Lower leg skin (tissue), 4 donors: ENCODE measurements at regions not wholly inside any gene's neighbourhood (a gene's known extent, or its start where the extent isn't known, plus 50 kb on each side); places are given as distances from the start of the nearest gene placed in this dataset.

Experiments
- DNase-seq, 2 donors: peaks; one replicate each; pipeline ENCODE4 v3.0.0-alpha.2; 2019; ENCODE audit warnings: low spot score in 2 of 2
- H3K4me3 ChIP-seq: fragments of 200-600 bp; sonication (generic); 2 replicates; pipeline ENCODE4 v1.5.1; 2017; ENCODE audit warnings: mild to moderate bottlenecking, low read depth; ENCODE audit not compliant: poor library complexity, severe bottlenecking
- POLR2A ChIP-seq, 2 donors: fragments of 450-650 bp; IDR thresholded peaks; one replicate each; pipeline ENCODE4 v1.6.1; 2016 to 2017; ENCODE audit warnings: antibody characterized with exemption in 2 of 2, mild to moderate bottlenecking in 1 of 2, moderate library complexity in 1 of 2
- WGBS, 2 donors: methylation state at CpG; one replicate each; pipeline ENCODE4 v1.1.5; 2018; 5-methylcytosine and 5-hydroxymethylcytosine counted together
- intact Hi-C: fragments of 100-400 bp; cut with DNase I; formaldehyde crosslinking; loops from one replicate; pipeline ENCODE4 v1.15.0; 2023; ENCODE audit warnings: low total_unique reads
- TF ChIP-seq, protein P1 (sequence below), 3 donors: fragments of 450-650 bp; IDR thresholded peaks; one replicate each; pipeline ENCODE4 v1.5.1; 2016; ENCODE audit warnings: antibody characterized with exemption in 3 of 3, mild to moderate bottlenecking in 3 of 3, moderate library complexity in 2 of 3

DNA sequence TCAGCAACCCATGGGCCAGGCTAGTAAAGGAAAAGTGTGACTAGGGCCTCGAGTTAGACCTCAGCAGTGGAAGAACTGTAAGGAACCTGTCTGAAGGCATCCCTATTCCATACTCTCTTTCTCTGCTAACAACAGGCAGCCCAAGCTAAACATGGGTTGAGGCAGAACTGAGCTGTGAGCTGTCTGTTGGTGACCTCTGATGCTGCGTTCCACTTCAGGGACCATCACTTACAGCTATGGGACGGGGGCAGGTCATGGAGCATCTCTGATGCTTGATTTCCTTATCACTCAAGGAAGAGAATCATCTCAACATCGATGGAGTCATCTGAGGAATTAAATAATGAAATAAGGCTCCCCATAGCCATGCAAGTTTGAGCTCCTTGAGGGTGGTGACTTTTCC lies 174.8 kb downstream of the ACTL7B start:
- no peak overlapping the region for H3K4me3 ChIP-seq
- DNase-seq = peak in 1 of 2 donors; percentile 36
- intact Hi-C loops = no loop called here
- TF ChIP-seq POLR2A (IDR thresholded peaks at IDR 0.05) = no peak
- TF ChIP-seq, protein P1, sequence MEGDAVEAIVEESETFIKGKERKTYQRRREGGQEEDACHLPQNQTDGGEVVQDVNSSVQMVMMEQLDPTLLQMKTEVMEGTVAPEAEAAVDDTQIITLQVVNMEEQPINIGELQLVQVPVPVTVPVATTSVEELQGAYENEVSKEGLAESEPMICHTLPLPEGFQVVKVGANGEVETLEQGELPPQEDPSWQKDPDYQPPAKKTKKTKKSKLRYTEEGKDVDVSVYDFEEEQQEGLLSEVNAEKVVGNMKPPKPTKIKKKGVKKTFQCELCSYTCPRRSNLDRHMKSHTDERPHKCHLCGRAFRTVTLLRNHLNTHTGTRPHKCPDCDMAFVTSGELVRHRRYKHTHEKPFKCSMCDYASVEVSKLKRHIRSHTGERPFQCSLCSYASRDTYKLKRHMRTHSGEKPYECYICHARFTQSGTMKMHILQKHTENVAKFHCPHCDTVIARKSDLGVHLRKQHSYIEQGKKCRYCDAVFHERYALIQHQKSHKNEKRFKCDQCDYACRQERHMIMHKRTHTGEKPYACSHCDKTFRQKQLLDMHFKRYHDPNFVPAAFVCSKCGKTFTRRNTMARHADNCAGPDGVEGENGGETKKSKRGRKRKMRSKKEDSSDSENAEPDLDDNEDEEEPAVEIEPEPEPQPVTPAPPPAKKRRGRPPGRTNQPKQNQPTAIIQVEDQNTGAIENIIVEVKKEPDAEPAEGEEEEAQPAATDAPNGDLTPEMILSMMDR (IDR thresholded peaks at IDR 0.05) = no peak
- WGBS, 2 donors = 91 to 92% methylated on average over 4 of the region's 4 CpGs

DNA sequence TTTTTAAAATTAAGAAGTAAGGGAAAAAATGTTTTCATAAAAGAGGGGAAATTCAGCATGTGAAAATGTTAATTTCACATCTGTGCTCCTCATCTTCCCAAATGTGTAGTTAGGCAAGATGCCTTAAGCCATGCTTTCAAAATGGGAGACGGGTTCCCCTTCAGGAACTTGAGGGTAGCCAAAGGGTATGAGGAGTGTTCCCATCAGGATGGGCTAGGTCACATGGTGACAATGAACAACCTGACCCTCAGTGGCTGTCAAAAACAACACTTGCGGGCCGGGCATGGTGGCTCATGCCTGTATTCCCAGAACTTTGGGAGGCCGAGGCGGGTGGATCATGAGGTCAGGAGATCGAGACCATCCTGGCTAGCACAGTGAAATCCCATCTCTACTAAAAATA lies 178.0 kb downstream of the ACTL7B start:
- H3K4me3 ChIP-seq = no peak overlapping the region
- peak in 1 of 2 donors; percentile 48 for DNase-seq
- intact Hi-C loops = no loop called here
- TF ChIP-seq, protein P1 (IDR thresholded peaks at IDR 0.05) = no peak
- TF ChIP-seq POLR2A (IDR thresholded peaks at IDR 0.05) = no peak
- 95 to 100% methylated on average over 6 of the region's 6 CpGs for WGBS, 2 donors

DNA sequence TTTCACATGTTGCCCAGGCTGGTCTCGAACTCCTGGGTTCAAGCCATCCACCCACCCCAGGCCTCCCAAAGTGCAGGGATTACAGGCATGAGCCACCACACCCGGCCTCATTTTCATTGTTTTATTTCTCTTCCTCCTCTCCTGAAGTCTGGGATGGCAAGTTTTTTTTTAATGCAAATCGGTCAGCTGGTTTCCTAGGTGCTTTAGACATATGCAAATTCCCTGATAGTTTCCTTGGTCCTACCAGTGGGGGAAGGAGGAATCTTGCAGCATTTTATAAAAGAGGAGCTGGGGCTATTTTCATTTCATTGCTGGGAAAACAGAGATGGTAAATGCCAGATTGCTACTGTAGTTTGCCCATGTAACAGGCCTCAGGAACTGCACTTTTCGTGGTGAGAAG lies 179.4 kb downstream of the ACTL7B start:
- DNase-seq = no peak
- WGBS, 2 donors = 85 to 88% methylated on average over 4 of the region's 4 CpGs
- no peak overlapping the region for H3K4me3 ChIP-seq
- intact Hi-C loops = no loop called here
- TF ChIP-seq, protein P1 (IDR thresholded peaks at IDR 0.05) = no peak
- no peak for TF ChIP-seq POLR2A (IDR thresholded peaks at IDR 0.05)

DNA sequence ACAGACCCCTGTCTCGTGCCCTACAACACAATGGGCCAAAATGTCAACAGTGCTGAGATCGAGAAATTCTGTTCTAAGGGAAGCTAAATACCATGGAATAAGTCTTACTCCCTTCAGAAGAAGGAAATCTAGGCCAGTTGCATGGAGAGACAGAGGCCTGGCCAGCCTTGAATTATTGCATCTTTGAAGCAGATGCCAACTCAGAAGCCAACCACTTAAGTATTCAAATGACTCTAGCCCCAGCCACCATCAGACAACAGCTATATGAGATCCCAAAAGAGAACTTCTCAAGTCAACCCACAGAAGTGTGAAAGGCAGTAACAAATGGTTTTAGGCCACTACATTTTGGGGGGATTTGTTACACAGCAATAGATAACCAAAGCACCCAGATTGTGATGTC lies 180.1 kb downstream of the ACTL7B start:
- 94% methylated on average over 2 of the region's 2 CpGs for WGBS, 2 donors
- DNase-seq = peak in 1 of 2 donors; percentile 18
- H3K4me3 ChIP-seq = no peak overlapping the region
- intact Hi-C loops = no loop called here
- TF ChIP-seq, protein P1 (IDR thresholded peaks at IDR 0.05) = no peak
- no peak for TF ChIP-seq POLR2A (IDR thresholded peaks at IDR 0.05)

DNA sequence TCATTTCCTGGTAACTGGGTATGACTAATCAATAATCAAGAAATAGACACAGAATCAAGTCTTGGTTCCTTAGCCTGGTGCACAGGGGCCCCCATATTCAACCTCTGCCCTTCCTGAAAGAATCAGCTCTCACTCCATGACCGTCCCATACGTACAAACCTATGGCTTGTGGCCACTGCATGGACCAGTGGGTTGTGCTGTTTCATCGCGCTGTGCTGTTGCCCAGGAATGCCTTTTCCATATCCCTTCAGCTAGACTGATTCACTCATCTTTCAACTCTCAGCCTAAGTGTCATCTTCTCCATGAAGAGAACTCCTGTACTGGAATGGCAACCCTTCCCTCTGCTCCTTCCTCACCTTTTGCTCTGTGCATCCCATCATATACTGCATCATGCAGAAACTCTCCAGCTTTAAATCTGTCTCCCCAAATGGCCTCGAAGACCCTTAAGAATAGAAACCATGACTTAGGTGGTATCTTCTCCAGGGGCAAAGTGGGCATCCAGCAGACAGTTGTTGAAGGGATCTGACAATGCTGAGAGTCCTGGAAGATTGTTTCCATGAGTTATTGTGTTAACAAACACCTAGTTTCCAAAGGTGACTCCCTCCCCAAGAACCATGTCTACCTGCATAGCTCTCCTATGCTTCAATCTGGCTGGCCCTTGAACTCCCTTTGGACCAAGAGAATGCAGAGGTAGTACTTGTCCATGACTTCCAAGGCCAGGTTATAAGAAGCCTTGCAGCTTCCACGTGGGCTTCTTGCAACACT lies 180.8 kb downstream of the ACTL7B start:
- WGBS, 2 donors = 88 to 92% methylated on average over 6 of the region's 6 CpGs
- intact Hi-C loops = no loop called here
- no peak overlapping the region for H3K4me3 ChIP-seq
- TF ChIP-seq POLR2A (IDR thresholded peaks at IDR 0.05) = no peak
- TF ChIP-seq, protein P1 (IDR thresholded peaks at IDR 0.05) = no peak
- peak in 1 of 2 donors; percentile 56 for DNase-seq

DNA sequence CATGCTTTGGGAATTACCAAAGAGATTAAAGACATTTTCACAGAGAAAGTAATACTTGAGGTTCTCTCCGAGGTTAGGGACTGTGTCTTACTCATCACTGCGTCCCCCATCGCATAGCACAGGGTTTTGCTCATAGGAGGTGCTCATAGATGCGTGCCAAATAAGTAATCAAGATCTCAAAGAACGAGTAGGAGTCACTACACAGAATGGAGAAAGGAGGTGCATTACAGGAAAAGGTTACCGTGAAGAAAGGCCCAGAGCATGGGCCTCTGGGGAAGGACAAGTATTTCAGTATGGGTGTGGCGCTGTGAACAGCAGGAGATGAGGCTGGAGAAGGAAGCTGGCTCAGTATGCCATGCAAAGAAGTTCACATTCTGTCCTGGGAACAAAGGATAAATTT lies 182.4 kb downstream of the ACTL7B start:
- no peak overlapping the region for H3K4me3 ChIP-seq
- intact Hi-C loops = no loop called here
- TF ChIP-seq, protein P1 (IDR thresholded peaks at IDR 0.05) = no peak
- TF ChIP-seq POLR2A (IDR thresholded peaks at IDR 0.05) = no peak
- DNase-seq = peak in 1 of 2 donors; percentile 75
- WGBS, 2 donors = 44 to 55% methylated on average over 7 of the region's 7 CpGs
